HCT116 (cell line): ENCODE measurements at regions not wholly inside any gene's neighbourhood (a gene's known extent, or its start where the extent isn't known, plus 50 kb on each side); places are given as distances from the start of the nearest gene placed in this dataset.

Experiments used
- ATAC-seq: fragments of 200-7000 bp; cut with Tn5 transposase; 2 replicates; pipeline ENCODE4 v1.9.1; 2020; ENCODE audit warnings: mild to moderate bottlenecking, moderate library complexity
- BruUV-seq: library from RNA; stranded (reverse); fragments of 400-500 nt; replicated peaks from 2 replicates; lab custom pipeline; 2021; lab: Mats Ljungman, UMichigan
- CTCF ChIA-PET: fragments of 300-600 bp; sonication (Branson Sonifier 250); formaldehyde crosslinking; loops from one replicate; lab custom pipeline; 2021; ENCODE audit warnings: antibody characterized with exemption; lab: Charles Lee
- POLR2A ChIA-PET: fragments of 300-600, 350-600 bp; sonication (Branson Sonifier 250); formaldehyde crosslinking; loops from one replicate; lab custom pipeline; 2021; ENCODE audit warnings: antibody characterized with exemption; lab: Charles Lee
- RAD21 ChIA-PET, 2 experiments: fragments of 300-600 bp; sonication (Branson Sonifier 250); formaldehyde crosslinking; loops; one replicate each; lab custom pipeline; 2023; ENCODE audit warnings: low total read pairs in 2 of 2; ENCODE audit not compliant: uncharacterized antibody in 2 of 2, unreplicated experiment in 2 of 2, low non-redundant PET in 1 of 2; lab: Charles Lee
- DNase-seq: peaks from one replicate; pipeline ENCODE4 v3.0.0-alpha.2; 2010; ENCODE audit warnings: low read depth, low spot score
- H2AFZ ChIP-seq: fragments of 200-600 bp; shearing (Covaris generic), sonication (generic); 2 replicates; pipeline ENCODE4 v1.6.1; 2017; ENCODE audit warnings: low read depth, mixed run types, mixed read lengths, antibody characterized with exemption, low read length; ENCODE audit not compliant: poor library complexity, severe bottlenecking
- H3K27ac ChIP-seq: 2 replicates; pipeline ENCODE4 v1.5.1; 2012; ENCODE audit warnings: low read depth, low read length
- H3K27me3 ChIP-seq: fragments of 200-600 bp; sonication (generic); 2 replicates; pipeline ENCODE4 v1.6.1; 2016; ENCODE audit warnings: mixed run types, low read length, mixed read lengths; ENCODE audit not compliant: insufficient read depth
- H3K36me3 ChIP-seq, 2 experiments: fragments of 200-500 bp in 1 of 2; fragments of 200-600 bp in 1 of 2; sonication (Bioruptor generic) in 1 of 2; sonication (generic) in 1 of 2; 2 replicates each; pipeline versions ENCODE4 v1.5.1 to v1.6.1; 2014 to 2016; ENCODE audit warnings: low read length in 2 of 2, inconsistent platforms in 1 of 2, mixed read lengths in 1 of 2, mixed run types in 1 of 2; ENCODE audit not compliant: insufficient read depth in 2 of 2, control insufficient read depth in 1 of 2
- H3K4me1 ChIP-seq, 2 experiments: fragments of 200-600 bp in 1 of 2; sonication (generic) in 1 of 2; 2 replicates each; pipeline versions ENCODE4 v1.5.1 to v1.6.1; 2012 to 2017; ENCODE audit warnings: low read length in 2 of 2, inconsistent platforms in 1 of 2, mild to moderate bottlenecking in 1 of 2, mixed read lengths in 1 of 2, mixed run types in 1 of 2, moderate library complexity in 1 of 2; ENCODE audit not compliant: insufficient read depth in 2 of 2, control insufficient read depth in 1 of 2
- H3K4me2 ChIP-seq: fragments of 200-600 bp; sonication (generic); 2 replicates; pipeline ENCODE4 v1.6.1; 2017; ENCODE audit warnings: mixed run types, low read length, mixed read lengths
- H3K4me3 ChIP-seq, 2 experiments: fragments of 200-600 bp in 1 of 2; sonication (generic) in 1 of 2; replicated peaks in 1 of 2; 2 replicates each; pipeline ENCODE4 v1.5.1; 2011 to 2016; ENCODE audit warnings: low read length in 2 of 2, control low read depth in 1 of 2, low read depth in 1 of 2, mild to moderate bottlenecking in 1 of 2, mixed read lengths in 1 of 2, mixed run types in 1 of 2
- H3K79me2 ChIP-seq: fragments of 200-600 bp; sonication (generic); 2 replicates; pipeline ENCODE4 v1.6.1; 2017; ENCODE audit warnings: mild to moderate bottlenecking, mixed run types, low read length, moderate library complexity, mixed read lengths; ENCODE audit not compliant: insufficient read depth
- H3K9ac ChIP-seq: fragments of 200-600 bp; sonication (generic); 2 replicates; pipeline ENCODE4 v1.6.1; 2016; ENCODE audit warnings: low read length, mixed read lengths
- H3K9me2 ChIP-seq: fragments of 200-600 bp; sonication (generic), shearing (Covaris generic); 2 replicates; pipeline ENCODE4 v1.6.1; 2017; ENCODE audit warnings: mixed run types, mild to moderate bottlenecking, moderate library complexity; ENCODE audit not compliant: insufficient read depth
- H3K9me3 ChIP-seq, 2 experiments: fragments of 200-500 bp in 1 of 2; fragments of 200-600 bp in 1 of 2; sonication (Bioruptor generic) in 1 of 2; sonication (generic) in 1 of 2; 2 replicates each; pipeline ENCODE4 v1.6.1; 2014 to 2017; ENCODE audit warnings: low read length in 2 of 2, mixed read lengths in 2 of 2, inconsistent platforms in 1 of 2, low read depth in 1 of 2, mild to moderate bottlenecking in 1 of 2, mixed run types in 1 of 2, moderate library complexity in 1 of 2; ENCODE audit not compliant: control insufficient read depth in 1 of 2, insufficient read depth in 1 of 2
- H4K20me1 ChIP-seq: fragments of 200-600 bp; sonication (generic), shearing (Covaris generic); 2 replicates; pipeline ENCODE4 v1.6.1; 2017; ENCODE audit warnings: mixed run types, mild to moderate bottlenecking, moderate library complexity; ENCODE audit not compliant: insufficient read depth
- CTCF ChIP-seq, 3 experiments: fragments of 200-600 bp in 1 of 3; sonication (generic) in 1 of 3; IDR thresholded peaks in 2 of 3; conservative IDR thresholded peaks in 1 of 3; 2 replicates each; pipeline ENCODE4 v1.5.1; 2012 to 2017; ENCODE audit warnings: low read depth in 2 of 3, low read length in 2 of 3, antibody characterized with exemption in 1 of 3, borderline replicate concordance in 1 of 3, control low read depth in 1 of 3, mild to moderate bottlenecking in 1 of 3, mixed read lengths in 1 of 3, mixed run types in 1 of 3, moderate library complexity in 1 of 3; ENCODE audit not compliant: insufficient read depth in 1 of 3
- EGR1 ChIP-seq: IDR thresholded peaks from 2 replicates; pipeline ENCODE4 v1.6.1; 2012; ENCODE audit warnings: low read depth
- ELF1 ChIP-seq: IDR thresholded peaks from 2 replicates; pipeline ENCODE4 v1.6.1; 2012; ENCODE audit warnings: low read depth, borderline replicate concordance
- EZH2phosphoT487 ChIP-seq: fragments of 200-600 bp; IDR thresholded peaks from 2 replicates; pipeline ENCODE4 v1.6.1; 2018; ENCODE audit warnings: antibody characterized with exemption, borderline replicate concordance
- FOSL1 ChIP-seq: IDR thresholded peaks from 2 replicates; pipeline ENCODE4 v1.6.1; 2012; ENCODE audit warnings: low read depth
- JUND ChIP-seq: IDR thresholded peaks from 2 replicates; pipeline ENCODE4 v1.6.1; 2012
- REST ChIP-seq: IDR thresholded peaks from 2 replicates; pipeline ENCODE4 v1.6.1; 2012; ENCODE audit warnings: low read depth
- SRF ChIP-seq: IDR thresholded peaks from 2 replicates; pipeline ENCODE4 v1.6.1; 2012; ENCODE audit warnings: low read depth
- TCF7L2 ChIP-seq: IDR thresholded peaks from 2 replicates; pipeline ENCODE4 v1.7.0; 2011; ENCODE audit warnings: borderline replicate concordance, inconsistent platforms; ENCODE audit not compliant: insufficient read depth, insufficient read length; ENCODE audit errors: extremely low read depth
- ZBTB33 ChIP-seq: IDR thresholded peaks from 2 replicates; pipeline ENCODE4 v1.6.1; 2011; ENCODE audit warnings: mild to moderate bottlenecking, low read length, moderate library complexity; ENCODE audit not compliant: insufficient replicate concordance; ENCODE audit errors: extremely low read depth
- ZFX ChIP-seq: fragments of 450-650 bp; IDR thresholded peaks from 2 replicates; pipeline ENCODE4 v1.6.1; 2017
- ZNF274 ChIP-seq: fragments of 200-500 bp; sonication (Bioruptor generic); IDR thresholded peaks from 2 replicates; pipeline ENCODE4 v1.6.1; 2014; ENCODE audit warnings: mild to moderate bottlenecking, low read depth, low read length, inconsistent platforms
- intact Hi-C: fragments of 100-400 bp; cut with micrococcal nuclease; formaldehyde crosslinking; loops from 2 replicates; pipeline ENCODE4 v1.10.0; 2022

- TF ChIP-seq REST (no peak), CTCF (IDR thresholded peaks at IDR 0.05 in 2 of 3, conservative IDR thresholded peaks at IDR 0.05 in 1 of 3; ENCODE audit: borderline replicate concordance in 1 of 3, insufficient read depth in 1 of 3, low read depth in 2 of 3, low read length in 2 of 3) (no peak)
Observed at GRCh38 chr6:149230712-149231460, 86.6 kb upstream of the TAB2 start (continued).

- Histone ChIP-seq H3K36me3 (no peaks in the 10 kb centered on the region), H3K9ac (no peak overlapping the region), H4K20me1 (no peaks in the 10 kb centered on the region), H3K9me2 (no peaks in the 10 kb centered on the region; the same call in 1 of the 2 replicates), H3K4me1 (peaks cover 52 to 53% of the 10 kb centered on the region in 2 experiments), H3K27me3 (no peaks in the 10 kb centered on the region), H2AFZ (no peak overlapping the region), H3K9me3 (no peaks in the 10 kb centered on the region), H3K79me2 (no peaks in the 10 kb centered on the region), H3K4me3 (no peak overlapping the region), H3K4me2 (no peak overlapping the region; the same call in 1 of the 2 replicates), H3K27ac (peak overlapping the region; percentile 97)
- ChIA-PET CTCF (no interaction called here), RAD21 (no interaction called here), POLR2A (interaction anchor here (1.6 kb wide), 1 partner anchor 16 kb away, joined by 3 read pairs; no protein-coding TSS in a partner anchor)
- no TSS peak for BruUV-seq
- no peak for ATAC-seq
- intact Hi-C loops: loop anchor here (5.0 kb wide), 2 partner anchors 86 to 101 kb away; partner anchors contain the start of gene TAB2
- no peak for DNase-seq
- TF ChIP-seq ZBTB33 (no peak), ELF1 (no peak), FOSL1 (no peak), CTCF (IDR thresholded peaks at IDR 0.05 in 2 of 3, conservative IDR thresholded peaks at IDR 0.05 in 1 of 3; ENCODE audit: borderline replicate concordance in 1 of 3, insufficient read depth in 1 of 3, low read depth in 2 of 3, low read length in 2 of 3) (no peak), JUND (no peak), EGR1 (no peak), ZNF274 (no peak), ZFX (no peak), EZH2phosphoT487 (no peak), TCF7L2 (no peak), SRF (no peak)
Observed at GRCh38 chr6:149231778-149232177, 85.7 kb upstream of the TAB2 start.
